GM12878 (cell line): ENCODE measurements at regions not wholly inside any gene's neighbourhood (a gene's known extent, or its start where the extent isn't known, plus 50 kb on each side); places are given as distances from the start of the nearest gene placed in this dataset.
A peak's percentile ranks its signal among the peaks of the same experiment; 100 is the strongest.

Source experiments
- ATAC-seq: fragments of 200-7000 bp; cut with Tn5 transposase; 3 replicates; pipeline ENCODE4 v1.9.1; 2020; ENCODE audit warnings: mild to moderate bottlenecking, moderate library complexity
- BruUV-seq: library from RNA; stranded (reverse); fragments of 400-500 nt; replicated peaks from 2 replicates; lab custom pipeline; 2021; lab: Mats Ljungman, UMichigan
- CTCF ChIA-PET: fragments of 300-600 bp; sonication (Branson Sonifier 250); formaldehyde crosslinking; extraction: SDS; loops from one replicate; lab custom pipeline; 2021; ENCODE audit warnings: inconsistent platforms; lab: Yijun Ruan, JAX
- POLR2A ChIA-PET: fragments of 350-600 bp; formaldehyde crosslinking; extraction: SDS; loops from one replicate; lab custom pipeline; 2021; ENCODE audit warnings: inconsistent platforms; lab: Charles Lee
- RAD21 ChIA-PET: fragments of 300-600 bp; sonication (Branson Sonifier 250); formaldehyde crosslinking; loops from one replicate; lab custom pipeline; 2023; ENCODE audit warnings: antibody characterized with exemption; ENCODE audit not compliant: unreplicated experiment; lab: Charles Lee
- SMC1A ChIA-PET: fragments of 300-600 bp; sonication (Branson Sonifier 250); formaldehyde crosslinking; loops from one replicate; lab custom pipeline; 2023; ENCODE audit not compliant: unreplicated experiment, uncharacterized antibody; lab: Charles Lee
- DNase-seq: peaks from one replicate; pipeline ENCODE4 v3.0.0-alpha.2; 2011; ENCODE audit warnings: low read depth, low spot score
- FAIRE-seq: peaks from 3 replicates; lab custom pipeline; 2011; peaks lifted over from hg19 to GRCh38; lab: Jason Lieb, UNC
- H2AFZ ChIP-seq: 2 replicates; pipeline ENCODE4 v1.6.0; 2011; ENCODE audit warnings: low read depth, low read length, control low read depth; ENCODE audit not compliant: control insufficient read depth
- H3K27ac ChIP-seq: 2 replicates; pipeline ENCODE4 v1.5.1; 2011; ENCODE audit warnings: control low read depth; ENCODE audit not compliant: control insufficient read depth, insufficient read depth
- H3K27me3 ChIP-seq, 2 experiments: replicated peaks in 1 of 2; 2 replicates each; pipeline versions ENCODE4 v1.6.0 to v1.6.1; 2011; ENCODE audit warnings: low read length in 1 of 2; ENCODE audit not compliant: control insufficient read depth in 2 of 2, insufficient read depth in 2 of 2
- H3K36me3 ChIP-seq, 2 experiments: 2 replicates each; pipeline ENCODE4 v1.5.1; 2011; ENCODE audit warnings: low read length in 1 of 2; ENCODE audit not compliant: control insufficient read depth in 2 of 2, insufficient read depth in 2 of 2
- H3K4me1 ChIP-seq: 2 replicates; pipeline ENCODE4 v1.6.1; 2011; ENCODE audit warnings: mild to moderate bottlenecking, low read length, moderate library complexity, mixed read lengths; ENCODE audit not compliant: control insufficient read depth, insufficient read depth
- H3K4me2 ChIP-seq: 2 replicates; pipeline ENCODE4 v1.6.0; 2011; ENCODE audit warnings: control low read depth; ENCODE audit not compliant: control insufficient read depth, insufficient read depth
- H3K4me3 ChIP-seq: fragments of 200-600 bp; sonication (generic); 2 replicates; pipeline ENCODE4 v1.5.1; 2016
- H3K79me2 ChIP-seq: 2 replicates; pipeline ENCODE4 v1.6.0; 2011; ENCODE audit warnings: low read length; ENCODE audit not compliant: control insufficient read depth, insufficient read depth
- H3K9ac ChIP-seq: 2 replicates; pipeline ENCODE4 v1.8.0; 2011; ENCODE audit warnings: low read length, control low read depth, mixed read lengths; ENCODE audit not compliant: control insufficient read depth, insufficient read depth
- H3K9me3 ChIP-seq: replicated peaks from 3 replicates; pipeline ENCODE4 v1.5.1; 2011; ENCODE audit warnings: mild to moderate bottlenecking, low read length; ENCODE audit not compliant: control insufficient read depth, insufficient read depth
- H4K20me1 ChIP-seq: 2 replicates; pipeline ENCODE4 v1.6.0; 2011; ENCODE audit not compliant: control insufficient read depth, insufficient read depth
- FOXK2 ChIP-seq: fragments of 450-650 bp; IDR thresholded peaks from 2 replicates; pipeline ENCODE4 v1.6.1; 2017; ENCODE audit warnings: mild to moderate bottlenecking, moderate library complexity
- NR2C1 ChIP-seq: fragments of 450-650 bp; IDR thresholded peaks from 2 replicates; pipeline ENCODE4 v1.6.1; 2017; ENCODE audit warnings: antibody characterized with exemption, mild to moderate bottlenecking, moderate library complexity
- PAX5 ChIP-seq: IDR thresholded peaks from 2 replicates; pipeline ENCODE4 v1.6.1; 2011; ENCODE audit warnings: low read depth, low read length, borderline replicate concordance
- RAD51 ChIP-seq: fragments of 450-650 bp; IDR thresholded peaks from 2 replicates; pipeline ENCODE4 v1.6.1; 2016; ENCODE audit warnings: moderate library complexity, mild to moderate bottlenecking, inconsistent platforms
- RBBP5 ChIP-seq: fragments of 200-600 bp; sonication (generic); conservative IDR thresholded peaks from 2 replicates; pipeline ENCODE4 v1.6.1; 2016
- SP1 ChIP-seq: IDR thresholded peaks from one replicate; pipeline ENCODE4 v1.6.1; 2011; ENCODE audit warnings: low read depth, low read length
- SREBF2 ChIP-seq: IDR thresholded peaks from 2 replicates; pipeline ENCODE4 v1.6.1; 2012; ENCODE audit warnings: mild to moderate bottlenecking, low read length
- WRNIP1 ChIP-seq: IDR thresholded peaks from 2 replicates; pipeline ENCODE4 v1.6.1; 2011; ENCODE audit warnings: low read depth, low read length, improper control_type of control experiment, borderline replicate concordance
- WGBS: methylation state at CpG from one replicate; pipeline ENCODE4 v1.1.6; 2016; ENCODE audit warnings: low lambda C conversion rate; ENCODE audit not compliant: insufficient replicate concordance, insufficient coverage; ENCODE audit errors: missing lambda C conversion rate; 5-methylcytosine and 5-hydroxymethylcytosine counted together
- in situ Hi-C: fragments of 300-500 bp; cut with MboI; formaldehyde crosslinking; loops from 9 replicates; pipeline ENCODE4 v1.14.3; 2018; ENCODE audit warnings: mixed read lengths
- intact Hi-C: fragments of 100-400 bp; cut with micrococcal nuclease; formaldehyde crosslinking; loops from one replicate; pipeline ENCODE4 v1.14.2; 2022; ENCODE audit not compliant: unreplicated experiment
- TF ChIP-seq, protein P1 (sequence below): fragments of 450-650 bp; IDR thresholded peaks from 2 replicates; pipeline ENCODE4 v1.6.1; 2017; ENCODE audit warnings: borderline replicate concordance
- TF ChIP-seq, protein P2 (sequence below): fragments of 450-650 bp; IDR thresholded peaks from 2 replicates; pipeline ENCODE4 v1.6.1; 2016; ENCODE audit warnings: mild to moderate bottlenecking
- TF ChIP-seq, protein P3 (sequence below): fragments of 450-650 bp; formaldehyde crosslinking; IDR thresholded peaks from 2 replicates; pipeline ENCODE4 v1.5.0; 2022; ENCODE audit warnings: mild to moderate bottlenecking, missing genetic modification characterization

DNA sequence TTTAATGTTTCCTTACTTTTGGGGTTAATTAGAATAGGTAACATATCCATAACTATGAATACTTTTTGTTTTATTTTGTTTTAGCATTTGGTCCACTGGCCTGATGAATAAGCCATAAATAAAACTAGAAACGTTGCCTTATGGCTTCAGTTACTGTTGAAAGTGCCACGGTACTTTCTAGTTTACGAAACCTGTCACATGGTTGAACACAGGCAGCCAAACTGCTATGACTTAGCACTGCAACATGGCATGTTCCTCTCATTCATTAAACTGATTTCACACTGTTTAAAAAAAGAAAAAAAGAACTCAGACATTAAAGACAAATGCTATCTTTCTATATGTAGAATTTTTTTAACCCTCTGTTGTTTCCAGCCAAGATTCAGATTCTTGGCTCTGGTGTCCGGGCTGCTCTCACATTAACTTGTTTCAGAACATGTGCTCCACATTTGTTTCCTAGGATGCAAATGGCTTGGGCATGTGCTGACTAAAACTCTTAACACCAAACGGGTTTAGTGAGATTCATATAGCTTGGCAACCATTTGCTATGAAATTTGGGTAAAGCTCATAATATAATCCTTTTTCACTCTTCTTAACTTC is 323.9 kb upstream of the RND3 start:
- TF ChIP-seq, protein P1, sequence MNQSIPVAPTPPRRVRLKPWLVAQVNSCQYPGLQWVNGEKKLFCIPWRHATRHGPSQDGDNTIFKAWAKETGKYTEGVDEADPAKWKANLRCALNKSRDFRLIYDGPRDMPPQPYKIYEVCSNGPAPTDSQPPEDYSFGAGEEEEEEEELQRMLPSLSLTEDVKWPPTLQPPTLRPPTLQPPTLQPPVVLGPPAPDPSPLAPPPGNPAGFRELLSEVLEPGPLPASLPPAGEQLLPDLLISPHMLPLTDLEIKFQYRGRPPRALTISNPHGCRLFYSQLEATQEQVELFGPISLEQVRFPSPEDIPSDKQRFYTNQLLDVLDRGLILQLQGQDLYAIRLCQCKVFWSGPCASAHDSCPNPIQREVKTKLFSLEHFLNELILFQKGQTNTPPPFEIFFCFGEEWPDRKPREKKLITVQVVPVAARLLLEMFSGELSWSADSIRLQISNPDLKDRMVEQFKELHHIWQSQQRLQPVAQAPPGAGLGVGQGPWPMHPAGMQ, result no peak
- TF ChIP-seq RAD51, result peak; percentile 54
- H3K27ac ChIP-seq, result no peak overlapping the region
- intact Hi-C loops (no loop called here), in situ Hi-C loops (no loop called here)
- no peaks in the 10 kb centered on the region for H3K9me3 ChIP-seq
- DNase-seq, result no peak
- H4K20me1 ChIP-seq, result no peaks in the 10 kb centered on the region
- H3K4me3 ChIP-seq, result no peak overlapping the region
- no TSS peak for BruUV-seq
- no peaks in the 10 kb centered on the region for H3K79me2 ChIP-seq
- CTCF ChIA-PET, result interaction anchor here (0.6 kb wide), 2 partner anchors 31 to 1093 kb away, joined by 3 to 4 read pairs; no protein-coding TSS in a partner anchor
- H3K4me1 ChIP-seq, result no peaks in the 10 kb centered on the region
- SMC1A ChIA-PET, result no interaction called here
- RAD21 ChIA-PET, result no interaction called here
- FAIRE-seq, result no peak
- WGBS, result 5% methylated on average over 5 of the region's 5 CpGs
- H3K27me3 ChIP-seq, result no peaks in the 10 kb centered on the region
- H3K4me2 ChIP-seq, result no peak overlapping the region
- H3K9ac ChIP-seq, result no peak overlapping the region
- no peaks in the 10 kb centered on the region for H3K36me3 ChIP-seq
- POLR2A ChIA-PET, result no interaction called here
- peak; percentile 44; the same call in 1 of the 3 replicates for ATAC-seq
- 0 out of 2 replicates have a peak overlapping the region, but pooled peaks have one; percentile 44 for H2AFZ ChIP-seq

DNA sequence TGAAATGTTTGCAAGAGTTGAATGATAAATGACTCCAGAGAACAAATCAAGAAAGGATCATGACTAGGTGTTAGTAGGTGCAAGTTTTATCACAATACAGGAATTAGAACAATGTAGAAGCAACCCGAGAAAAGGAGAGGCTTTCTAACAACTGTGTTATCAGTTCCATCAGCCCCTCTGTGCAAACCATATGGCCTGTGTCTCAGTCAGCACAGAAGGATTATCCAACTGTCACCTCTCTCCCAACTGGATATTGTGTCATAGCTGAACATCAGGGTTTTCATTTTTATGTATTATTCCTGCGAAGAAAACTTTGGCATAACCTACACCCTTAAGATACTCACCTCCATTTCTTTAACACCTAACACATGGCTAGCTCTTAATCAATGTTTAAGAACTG is 321.6 kb upstream of the RND3 start:
- H3K79me2 ChIP-seq, result no peaks in the 10 kb centered on the region
- FAIRE-seq, result no peak
- intact Hi-C loops, result no loop called here
- no peaks in the 10 kb centered on the region for H3K36me3 ChIP-seq
- no peak overlapping the region for H3K9ac ChIP-seq
- ChIA-PET POLR2A (no interaction called here), SMC1A (interaction anchor here (0.6 kb wide), 1 partner anchor 15 kb away, joined by 4 read pairs; no protein-coding TSS in a partner anchor), CTCF (no interaction called here), RAD21 (no interaction called here)
- H3K4me1 ChIP-seq, result no peaks in the 10 kb centered on the region
- WGBS, result 46% methylated on average over 2 of the region's 2 CpGs
- no TSS peak for BruUV-seq
- H3K4me3 ChIP-seq, result no peak overlapping the region
- no peaks in the 10 kb centered on the region for H3K9me3 ChIP-seq
- in situ Hi-C loops, result no loop called here
- H3K27ac ChIP-seq, result no peak overlapping the region
- no peaks in the 10 kb centered on the region for H4K20me1 ChIP-seq
- H3K4me2 ChIP-seq, result no peak overlapping the region
- H3K27me3 ChIP-seq, result no peaks in the 10 kb centered on the region
- no peak overlapping the region for H2AFZ ChIP-seq
- DNase-seq, result no peak
- ATAC-seq, result no peak
- TF ChIP-seq FOXK2 (no peak), SREBF2 (no peak), WRNIP1 (no peak), SP1 (no peak), NR2C1 (no peak), PAX5 (no peak), RBBP5 (no peak)
- TF ChIP-seq, protein P2, sequence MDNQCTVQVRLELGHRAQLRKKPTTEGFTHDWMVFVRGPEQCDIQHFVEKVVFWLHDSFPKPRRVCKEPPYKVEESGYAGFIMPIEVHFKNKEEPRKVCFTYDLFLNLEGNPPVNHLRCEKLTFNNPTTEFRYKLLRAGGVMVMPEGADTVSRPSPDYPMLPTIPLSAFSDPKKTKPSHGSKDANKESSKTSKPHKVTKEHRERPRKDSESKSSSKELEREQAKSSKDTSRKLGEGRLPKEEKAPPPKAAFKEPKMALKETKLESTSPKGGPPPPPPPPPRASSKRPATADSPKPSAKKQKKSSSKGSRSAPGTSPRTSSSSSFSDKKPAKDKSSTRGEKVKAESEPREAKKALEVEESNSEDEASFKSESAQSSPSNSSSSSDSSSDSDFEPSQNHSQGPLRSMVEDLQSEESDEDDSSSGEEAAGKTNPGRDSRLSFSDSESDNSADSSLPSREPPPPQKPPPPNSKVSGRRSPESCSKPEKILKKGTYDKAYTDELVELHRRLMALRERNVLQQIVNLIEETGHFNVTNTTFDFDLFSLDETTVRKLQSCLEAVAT, result no peak
- TF ChIP-seq, protein P3, sequence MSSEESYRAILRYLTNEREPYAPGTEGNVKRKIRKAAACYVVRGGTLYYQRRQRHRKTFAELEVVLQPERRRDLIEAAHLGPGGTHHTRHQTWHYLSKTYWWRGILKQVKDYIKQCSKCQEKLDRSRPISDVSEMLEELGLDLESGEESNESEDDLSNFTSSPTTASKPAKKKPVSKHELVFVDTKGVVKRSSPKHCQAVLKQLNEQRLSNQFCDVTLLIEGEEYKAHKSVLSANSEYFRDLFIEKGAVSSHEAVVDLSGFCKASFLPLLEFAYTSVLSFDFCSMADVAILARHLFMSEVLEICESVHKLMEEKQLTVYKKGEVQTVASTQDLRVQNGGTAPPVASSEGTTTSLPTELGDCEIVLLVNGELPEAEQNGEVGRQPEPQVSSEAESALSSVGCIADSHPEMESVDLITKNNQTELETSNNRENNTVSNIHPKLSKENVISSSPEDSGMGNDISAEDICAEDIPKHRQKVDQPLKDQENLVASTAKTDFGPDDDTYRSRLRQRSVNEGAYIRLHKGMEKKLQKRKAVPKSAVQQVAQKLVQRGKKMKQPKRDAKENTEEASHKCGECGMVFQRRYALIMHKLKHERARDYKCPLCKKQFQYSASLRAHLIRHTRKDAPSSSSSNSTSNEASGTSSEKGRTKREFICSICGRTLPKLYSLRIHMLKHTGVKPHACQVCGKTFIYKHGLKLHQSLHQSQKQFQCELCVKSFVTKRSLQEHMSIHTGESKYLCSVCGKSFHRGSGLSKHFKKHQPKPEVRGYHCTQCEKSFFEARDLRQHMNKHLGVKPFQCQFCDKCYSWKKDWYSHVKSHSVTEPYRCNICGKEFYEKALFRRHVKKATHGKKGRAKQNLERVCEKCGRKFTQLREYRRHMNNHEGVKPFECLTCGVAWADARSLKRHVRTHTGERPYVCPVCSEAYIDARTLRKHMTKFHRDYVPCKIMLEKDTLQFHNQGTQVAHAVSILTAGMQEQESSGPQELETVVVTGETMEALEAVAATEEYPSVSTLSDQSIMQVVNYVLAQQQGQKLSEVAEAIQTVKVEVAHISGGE (CRISPR knock-in tag), result no peak
